CD4-positive, alpha-beta T cell treated with Interleukin-2 at 100 ng/mL for 4 hours (primary cell): ENCODE measurements at regions not wholly inside any gene's neighbourhood (a gene's known extent, or its start where the extent isn't known, plus 50 kb on each side); places are given as distances from the start of the nearest gene placed in this dataset.

Experiments used
- DNase-seq: peaks from one replicate; pipeline ENCODE4 v3.0.0-alpha.2; 2020; ENCODE audit warnings: low spot score

GRCh38 chr2:88832992-88833389 lies 141.5 kb downstream of the RPIA start:
- DNase-seq, result no peak

- DNase-seq, result no peak
Measured at GRCh38 chr2:88834376-88834775, 142.9 kb downstream of the RPIA start.

GRCh38 chr2:88834866-88835265 lies 143.4 kb downstream of the RPIA start:
- DNase-seq, result no peak

- DNase-seq, result no peak
Measured at GRCh38 chr2:88835726-88836125, 144.3 kb downstream of the RPIA start.

- no peak for DNase-seq
Measured at GRCh38 chr2:88836351-88836750, 144.9 kb downstream of the RPIA start.

GRCh38 chr2:88837511-88838160 lies 146.2 kb downstream of the RPIA start:
- no peak for DNase-seq

- DNase-seq, result no peak
Measured at GRCh38 chr2:88838165-88838635, 146.7 kb downstream of the RPIA start.

GRCh38 chr2:88841224-88841929 lies 149.9 kb downstream of the RPIA start:
- DNase-seq, result no peak

GRCh38 chr2:88842656-88843460 lies 151.4 kb downstream of the RPIA start:
- no peak for DNase-seq

GRCh38 chr2:88843651-88844050 lies 152.2 kb downstream of the RPIA start:
- no peak for DNase-seq

- DNase-seq, result no peak
Measured at GRCh38 chr2:88844960-88845359, 153.5 kb downstream of the RPIA start.

- no peak for DNase-seq
Measured at GRCh38 chr2:88845772-88846661, 154.5 kb downstream of the RPIA start.

GRCh38 chr2:88852753-88853402 lies 161.4 kb downstream of the RPIA start:
- DNase-seq, result no peak

GRCh38 chr2:88853403-88853790 lies 161.9 kb downstream of the RPIA start:
- DNase-seq, result no peak

GRCh38 chr2:88854528-88854927 lies 163.1 kb downstream of the RPIA start:
- DNase-seq, result no peak

- no peak for DNase-seq
Measured at GRCh38 chr2:88855620-88856408, 164.3 kb downstream of the RPIA start.

GRCh38 chr2:88856409-88857135 lies 165.1 kb downstream of the RPIA start:
- DNase-seq, result no peak

- no peak for DNase-seq
Measured at GRCh38 chr2:88857274-88857741, 165.8 kb downstream of the RPIA start.

- no peak for DNase-seq
Measured at GRCh38 chr2:88857951-88858411, 166.5 kb downstream of the RPIA start.

GRCh38 chr2:88859461-88859860 lies 168.0 kb downstream of the RPIA start:
- DNase-seq, result no peak
